GM10266 (cell line): ENCODE measurements at regions not wholly inside any gene's neighbourhood (a gene's known extent, or its start where the extent isn't known, plus 50 kb on each side); places are given as distances from the start of the nearest gene placed in this dataset.

ENCODE experiments used
- DNase-seq: peaks from one replicate; pipeline ENCODE4 v3.0.0; 2012; ENCODE audit errors: extremely low spot score
- CTCF ChIP-seq: IDR thresholded peaks from 2 replicates; pipeline ENCODE4 v1.5.1; 2012; ENCODE audit warnings: mild to moderate bottlenecking, low read depth; ENCODE audit not compliant: control insufficient read depth, insufficient read depth; ENCODE audit errors: missing control alignments

- no peak for DNase-seq
- no peak for TF ChIP-seq CTCF
Measured at GRCh38 chr18:57864615-57865121, 61.6 kb upstream of the ATP8B1 start.

GRCh38 chr18:57863706-57864105 lies 60.6 kb upstream of the ATP8B1 start:
- no peak for TF ChIP-seq CTCF
- DNase-seq = no peak

GRCh38 chr18:57859314-57859713 lies 56.2 kb upstream of the ATP8B1 start:
- peak; percentile 59 for TF ChIP-seq CTCF
- DNase-seq = peak; percentile 16

GRCh38 chr18:57856557-57857280 lies 53.6 kb upstream of the ATP8B1 start:
- no peak for DNase-seq
- no peak for TF ChIP-seq CTCF

- no peak for TF ChIP-seq CTCF
- no peak for DNase-seq
Measured at GRCh38 chr18:57856128-57856527, 53.0 kb upstream of the ATP8B1 start.

- no peak for DNase-seq
Measured at GRCh38 chr18:57855551-57855950, 52.4 kb upstream of the ATP8B1 start.

More at GRCh38 chr18:57855551-57855950, 52.4 kb upstream of the ATP8B1 start:
- no peak for TF ChIP-seq CTCF
